B cell (primary cell): ENCODE measurements at regions not wholly inside any gene's neighbourhood (a gene's known extent, or its start where the extent isn't known, plus 50 kb on each side); places are given as distances from the start of the nearest gene placed in this dataset.

ENCODE experiments used
- ATAC-seq: fragments of 200-7000 bp; cut with Tn5 transposase; one replicate; pipeline ENCODE4 v1.10.0; 2021; ENCODE audit warnings: low read depth, mild to moderate bottlenecking, moderate number of reproducible peaks, moderate library complexity
- CTCF ChIA-PET: fragments of 350-600 bp; sonication (Branson Sonifier 250); formaldehyde crosslinking; loops from one replicate; lab custom pipeline; 2021; ENCODE audit warnings: antibody characterized with exemption, inconsistent platforms; lab: Charles Lee
- POLR2A ChIA-PET: fragments of 350-600 bp; sonication (Branson Sonifier 250); formaldehyde crosslinking; loops from one replicate; lab custom pipeline; 2021; ENCODE audit warnings: antibody characterized with exemption; lab: Charles Lee
- DNase-seq: peaks from one replicate; pipeline ENCODE4 v3.0.0; 2013
- H2AFZ ChIP-seq: 2 replicates; pipeline ENCODE4 v1.6.1; 2012; ENCODE audit warnings: mild to moderate bottlenecking, low read depth, low read length; ENCODE audit not compliant: insufficient read depth, poor library complexity, severe bottlenecking
- H3K27ac ChIP-seq, 2 donors: 1 replicate in 1 of 2; 2 replicates in 1 of 2; pipeline ENCODE4 v1.5.1; 2012 to 2013; ENCODE audit warnings: low read length in 2 of 2, mild to moderate bottlenecking in 2 of 2, moderate library complexity in 1 of 2
- H3K27me3 ChIP-seq, 4 experiments: fragments of 200-600 bp in 1 of 4; sonication (generic) in 1 of 4; replicated peaks in 1 of 4; 1 replicate in 2 of 4; 2 replicates in 2 of 4; pipeline versions ENCODE4 v1.6.1 to v1.7.0; 2013 to 2016; ENCODE audit warnings: low read length in 3 of 4, mild to moderate bottlenecking in 2 of 4, mixed read lengths in 1 of 4, moderate library complexity in 1 of 4; ENCODE audit not compliant: insufficient read depth in 4 of 4, control insufficient read depth in 3 of 4; ENCODE audit errors: control extremely low read depth in 1 of 4
- H3K36me3 ChIP-seq, 2 experiments: replicated peaks in 1 of 2; 1 replicate in 1 of 2; 2 replicates in 1 of 2; pipeline versions ENCODE4 v1.6.1 to v1.7.1; 2013; ENCODE audit warnings: low read length in 1 of 2; ENCODE audit not compliant: insufficient read depth in 2 of 2, control insufficient read depth in 1 of 2; ENCODE audit errors: control extremely low read depth in 1 of 2, extremely low read depth in 1 of 2
- H3K4me1 ChIP-seq, 2 donors: fragments of 200-600 bp in 1 of 2; sonication (generic) in 1 of 2; 1 replicate in 1 of 2; 2 replicates in 1 of 2; pipeline versions ENCODE4 v1.5.1 to v1.6.1; 2013 to 2017; ENCODE audit warnings: low read length in 2 of 2; ENCODE audit not compliant: control insufficient read depth in 2 of 2, insufficient read depth in 2 of 2
- H3K4me2 ChIP-seq: replicated peaks from 2 replicates; pipeline ENCODE3; 2012; ENCODE audit warnings: mild to moderate bottlenecking, low read depth, low read length; ENCODE audit not compliant: poor library complexity, severe bottlenecking
- H3K4me3 ChIP-seq, 5 experiments: fragments of 200-600 bp in 1 of 5; sonication (generic) in 1 of 5; 1 replicate in 3 of 5; 2 replicates in 2 of 5; pipeline versions ENCODE4 v1.5.1 to v1.7.0; 2011 to 2016; ENCODE audit warnings: low read length in 4 of 5, mild to moderate bottlenecking in 4 of 5, low read depth in 2 of 5, control low read depth in 1 of 5, moderate library complexity in 1 of 5; ENCODE audit not compliant: insufficient read depth in 1 of 5; ENCODE audit errors: control extremely low read depth in 1 of 5, extremely low read depth in 1 of 5
- H3K79me2 ChIP-seq: fragments of 200-600 bp; sonication (generic); one replicate; pipeline ENCODE4 v1.6.0; 2016; ENCODE audit warnings: low read length; ENCODE audit not compliant: control insufficient read depth, insufficient read depth
- H3K9ac ChIP-seq: fragments of 200-600 bp; sonication (generic); 2 replicates; pipeline ENCODE4 v1.6.1; 2017; ENCODE audit warnings: mild to moderate bottlenecking, low read length, moderate library complexity
- H3K9me3 ChIP-seq, 3 donors: one replicate each; pipeline versions ENCODE4 v1.6.1 to v1.7.1; 2013; ENCODE audit warnings: low read length in 2 of 3; ENCODE audit not compliant: control insufficient read depth in 2 of 3, insufficient read depth in 1 of 3; ENCODE audit errors: control extremely low read depth in 1 of 3
- H4K20me1 ChIP-seq: 2 replicates; pipeline ENCODE4 v1.6.0; 2012; ENCODE audit warnings: mild to moderate bottlenecking, low read length; ENCODE audit not compliant: insufficient read depth, control insufficient read depth, poor library complexity, severe bottlenecking
- H3K27ac Mint-ChIP-seq: one replicate; pipeline ENCODE4 v1.8.0; 2021; ENCODE audit warnings: mixed read lengths
- H3K27me3 Mint-ChIP-seq: one replicate; pipeline ENCODE4 v1.8.0; 2021; ENCODE audit warnings: mixed read lengths
- H3K4me1 Mint-ChIP-seq: one replicate; pipeline ENCODE4 v1.8.0; 2021; ENCODE audit warnings: mixed read lengths
- H3K4me3 Mint-ChIP-seq: one replicate; pipeline ENCODE4 v1.8.0; 2021; ENCODE audit warnings: mixed read lengths
- H3K9me3 Mint-ChIP-seq: one replicate; pipeline ENCODE4 v1.8.0; 2022; ENCODE audit warnings: mixed read lengths; ENCODE audit not compliant: insufficient read depth
- CTCF ChIP-seq: fragments of 200-600 bp; IDR thresholded peaks from one replicate; pipeline ENCODE4 v1.8.0; 2022; ENCODE audit warnings: antibody characterized with exemption, mild to moderate bottlenecking
- EZH2 ChIP-seq: IDR thresholded peaks from 2 replicates; pipeline ENCODE4 v1.6.1; 2012; ENCODE audit warnings: borderline replicate concordance, low read depth, mild to moderate bottlenecking, moderate library complexity, low read length; ENCODE audit not compliant: insufficient read depth, poor library complexity, severe bottlenecking
- WGBS: methylation state at CpG from one replicate; pipeline ENCODE4 v1.1.5; 2013; ENCODE audit warnings: missing lambda C conversion rate; ENCODE audit not compliant: insufficient coverage; 5-methylcytosine and 5-hydroxymethylcytosine counted together
- intact Hi-C: fragments of 100-400 bp; cut with micrococcal nuclease; formaldehyde crosslinking; loops from one replicate; pipeline ENCODE4 v1.10.0; 2022

- Histone ChIP-seq H4K20me1 (no peaks in the 10 kb centered on the region), H3K27me3 (peaks cover 0 to 44% (median 18%) of the 10 kb centered on the region in 4 experiments), H2AFZ (no peak overlapping the region), H3K9me3 (peaks cover 0 to 3% (median 0%) of the 10 kb centered on the region in 3 donors), H3K79me2 (no peaks in the 10 kb centered on the region), H3K4me1 (peaks cover 12 to 14% of the 10 kb centered on the region in 2 donors), H3K4me2 (no peak overlapping the region), H3K27ac (no peak overlapping the region), H3K4me3 (no peak overlapping the region), H3K9ac (no peak overlapping the region), H3K36me3 (no peaks in the 10 kb centered on the region)
- no peaks in the 10 kb centered on the region for H3K9me3 Mint-ChIP-seq
- no peak overlapping the region for H3K4me3 Mint-ChIP-seq
- H3K27me3 Mint-ChIP-seq: peaks cover 43% of the 10 kb centered on the region
- intact Hi-C loops: no loop called here
- no peak overlapping the region for H3K27ac Mint-ChIP-seq
- no peak for ATAC-seq
- DNase-seq: no peak
- TF ChIP-seq EZH2 (no peak), CTCF (no peak)
- POLR2A ChIA-PET: no interaction called here
- peaks cover 13% of the 10 kb centered on the region for H3K4me1 Mint-ChIP-seq
- CTCF ChIA-PET: interaction anchor here (1.0 kb wide), 1 partner anchor 434 kb away, joined by 3 read pairs; no protein-coding TSS in a partner anchor
- no CpG with 5 or more reads among the region's 1 CpG for WGBS
Observed at GRCh38 chr5:154614125-154614524, 136.1 kb upstream of the HAND1 start.

GRCh38 chr5:154612666-154613065, 134.6 kb upstream of the HAND1 start:
- WGBS: no CpG with 5 or more reads among the region's 5 CpGs
- Mint-ChIP-seq H3K4me1 (peaks cover 13% of the 10 kb centered on the region), H3K27ac (no peak overlapping the region), H3K27me3 (peaks cover 41% of the 10 kb centered on the region), H3K4me3 (no peak overlapping the region), H3K9me3 (no peaks in the 10 kb centered on the region)
- no peaks in the 10 kb centered on the region for H3K36me3 ChIP-seq
- ChIA-PET CTCF (interaction anchor here (2.2 kb wide), 1 partner anchor 141 kb away, joined by 8 read pairs; no protein-coding TSS in a partner anchor), POLR2A (no interaction called here)
- TF ChIP-seq EZH2: no peak
- no peak for TF ChIP-seq CTCF
- H3K27ac ChIP-seq: no peak overlapping the region
- no peak overlapping the region for H3K9ac ChIP-seq
- intact Hi-C loops: no loop called here
- H2AFZ ChIP-seq: no peak overlapping the region
- H3K27me3 ChIP-seq: peaks cover 0 to 57% (median 19%) of the 10 kb centered on the region in 4 experiments
- H3K4me2 ChIP-seq: no peak overlapping the region
- ATAC-seq (no peak), DNase-seq (no peak)
- H4K20me1 ChIP-seq: no peaks in the 10 kb centered on the region
- no peaks in the 10 kb centered on the region for H3K79me2 ChIP-seq
- peaks cover 12 to 14% of the 10 kb centered on the region in 2 donors for H3K4me1 ChIP-seq
- H3K9me3 ChIP-seq: peaks cover 0 to 3% (median 0%) of the 10 kb centered on the region in 3 donors
- no peak overlapping the region for H3K4me3 ChIP-seq
